HFF-Myc (cell line): ENCODE measurements at regions not wholly inside any gene's neighbourhood (a gene's known extent, or its start where the extent isn't known, plus 50 kb on each side); places are given as distances from the start of the nearest gene placed in this dataset.

ENCODE experiments used
- DNase-seq: peaks from one replicate; pipeline ENCODE4 v3.0.0-alpha.2; 2011; ENCODE audit warnings: low read depth; ENCODE audit errors: extremely low read depth
- H3K4me3 ChIP-seq: replicated peaks from 2 replicates; pipeline ENCODE4 v1.5.1; 2011; ENCODE audit warnings: low read depth, mild to moderate bottlenecking, control low read depth, low read length
- TF ChIP-seq, protein P1 (sequence below): IDR thresholded peaks from 2 replicates; pipeline ENCODE4 v1.5.1; 2012; ENCODE audit warnings: mild to moderate bottlenecking, low read depth, low read length, control low read depth; ENCODE audit errors: missing control alignments

DNA sequence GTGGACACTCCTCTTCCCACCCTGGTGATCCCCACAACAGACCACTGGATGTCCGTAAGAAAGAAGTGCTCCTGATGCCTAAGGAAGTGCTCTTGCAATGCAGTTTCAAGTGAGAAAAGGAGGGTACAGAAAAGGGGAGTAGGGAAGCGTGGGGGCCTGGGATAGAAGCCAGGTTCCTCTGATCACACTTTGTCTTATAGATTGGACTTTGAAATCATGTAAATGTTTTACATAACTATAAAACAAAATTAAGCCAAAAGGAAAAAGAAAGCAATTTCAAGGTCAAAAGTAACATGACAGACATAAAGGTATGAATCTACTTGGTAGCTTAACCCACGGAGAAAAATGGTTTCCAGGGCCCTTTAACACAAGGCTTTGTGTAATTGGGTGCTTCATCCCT lies 107.3 kb upstream of the TRPM1 start:
- TF ChIP-seq, protein P1, sequence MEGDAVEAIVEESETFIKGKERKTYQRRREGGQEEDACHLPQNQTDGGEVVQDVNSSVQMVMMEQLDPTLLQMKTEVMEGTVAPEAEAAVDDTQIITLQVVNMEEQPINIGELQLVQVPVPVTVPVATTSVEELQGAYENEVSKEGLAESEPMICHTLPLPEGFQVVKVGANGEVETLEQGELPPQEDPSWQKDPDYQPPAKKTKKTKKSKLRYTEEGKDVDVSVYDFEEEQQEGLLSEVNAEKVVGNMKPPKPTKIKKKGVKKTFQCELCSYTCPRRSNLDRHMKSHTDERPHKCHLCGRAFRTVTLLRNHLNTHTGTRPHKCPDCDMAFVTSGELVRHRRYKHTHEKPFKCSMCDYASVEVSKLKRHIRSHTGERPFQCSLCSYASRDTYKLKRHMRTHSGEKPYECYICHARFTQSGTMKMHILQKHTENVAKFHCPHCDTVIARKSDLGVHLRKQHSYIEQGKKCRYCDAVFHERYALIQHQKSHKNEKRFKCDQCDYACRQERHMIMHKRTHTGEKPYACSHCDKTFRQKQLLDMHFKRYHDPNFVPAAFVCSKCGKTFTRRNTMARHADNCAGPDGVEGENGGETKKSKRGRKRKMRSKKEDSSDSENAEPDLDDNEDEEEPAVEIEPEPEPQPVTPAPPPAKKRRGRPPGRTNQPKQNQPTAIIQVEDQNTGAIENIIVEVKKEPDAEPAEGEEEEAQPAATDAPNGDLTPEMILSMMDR: no peak
- no peak overlapping the region for H3K4me3 ChIP-seq
- no peak for DNase-seq

DNA sequence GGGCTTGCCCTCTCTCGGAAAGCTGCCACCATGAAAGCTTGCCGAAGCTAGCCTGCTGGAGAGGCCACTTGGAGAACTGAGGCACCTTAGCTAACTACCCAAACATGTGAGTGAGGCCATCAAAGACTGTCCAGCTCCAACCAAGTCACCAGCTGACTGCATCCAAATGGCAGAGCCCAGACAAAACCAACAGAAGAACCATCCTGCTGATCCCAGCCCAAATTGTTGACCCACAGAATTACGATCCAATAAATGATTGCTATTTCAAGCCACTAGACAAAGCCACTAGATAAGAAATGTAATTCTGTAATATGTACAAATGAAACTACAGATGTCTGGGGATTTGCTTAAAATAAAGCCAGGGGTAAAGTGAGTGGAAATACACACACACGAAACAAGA lies 109.8 kb upstream of the TRPM1 start:
- H3K4me3 ChIP-seq: no peak overlapping the region
- TF ChIP-seq, protein P1: no peak
- no peak for DNase-seq

DNA sequence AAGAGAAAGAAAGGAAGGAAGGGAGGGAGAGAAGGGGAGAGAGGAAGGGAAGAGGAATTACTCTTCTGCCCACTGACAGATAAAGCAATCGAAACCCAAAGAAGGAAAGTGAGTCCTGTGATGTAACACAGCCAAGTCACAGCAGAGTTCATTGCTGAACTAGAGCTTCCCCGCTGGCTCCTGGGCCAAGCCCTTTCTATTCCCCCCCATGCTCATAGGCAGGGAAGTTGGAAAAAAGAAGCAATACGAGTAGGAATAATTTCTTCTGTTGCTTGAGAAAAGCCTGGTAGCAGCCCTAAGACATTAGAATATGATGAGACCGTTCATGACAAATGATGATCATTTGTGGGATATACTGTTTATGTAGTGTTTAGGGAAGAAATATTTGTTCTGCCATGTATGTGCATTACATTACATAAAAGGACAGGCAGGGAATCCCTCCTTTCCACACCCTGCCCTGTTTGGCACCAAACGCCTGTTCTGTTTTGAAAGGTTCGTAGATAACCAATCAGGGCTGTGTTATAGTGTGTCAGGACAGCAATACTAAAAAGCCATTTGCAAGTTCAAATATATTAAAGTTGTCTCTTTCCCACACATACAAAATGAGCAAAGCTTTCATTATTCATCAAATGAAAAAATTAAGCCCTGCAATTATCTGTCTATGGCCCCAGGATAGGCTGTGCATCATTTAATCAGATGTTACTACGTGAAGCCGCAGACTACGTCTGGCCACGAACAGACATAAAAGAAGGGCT lies 111.0 kb upstream of the TRPM1 start:
- no peak overlapping the region for H3K4me3 ChIP-seq
- TF ChIP-seq, protein P1: no peak
- DNase-seq: no peak

DNA sequence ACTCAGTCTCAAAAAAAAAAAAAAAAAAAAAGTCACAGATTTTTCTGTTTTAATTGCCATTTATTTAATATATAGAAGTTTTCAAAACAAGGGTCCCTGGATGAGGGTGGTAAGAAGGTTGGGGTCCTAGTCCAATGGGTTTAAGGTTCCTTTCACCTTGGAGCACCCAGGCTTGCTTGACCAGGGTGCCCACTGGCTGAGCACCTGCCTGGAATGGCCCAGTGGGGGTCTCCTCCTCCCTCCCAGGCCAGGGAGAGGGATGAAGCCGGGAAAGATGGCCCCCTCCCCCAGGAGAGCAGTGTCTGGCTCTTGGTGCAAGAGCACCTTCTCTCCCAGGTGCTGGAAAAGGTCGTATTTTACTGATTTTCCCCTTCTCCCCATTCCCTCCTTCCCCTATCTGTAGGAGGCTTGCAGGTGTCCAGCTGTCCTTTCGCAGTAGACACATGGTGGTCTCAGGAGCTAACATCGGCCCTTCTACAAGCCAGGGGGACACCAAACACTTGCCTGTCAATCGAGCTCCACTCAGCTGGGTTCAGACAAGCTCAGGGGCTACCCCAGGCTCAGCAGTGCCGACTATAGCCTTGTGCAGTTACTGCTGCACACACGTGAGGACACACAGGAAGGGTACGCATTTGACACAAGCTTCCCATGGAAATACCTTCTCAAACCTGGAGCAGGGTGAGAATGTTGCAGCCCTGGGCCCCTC lies 112.3 kb upstream of the KLF13 start:
- DNase-seq: no peak
- TF ChIP-seq, protein P1: no peak
- H3K4me3 ChIP-seq: no peak overlapping the region

DNA sequence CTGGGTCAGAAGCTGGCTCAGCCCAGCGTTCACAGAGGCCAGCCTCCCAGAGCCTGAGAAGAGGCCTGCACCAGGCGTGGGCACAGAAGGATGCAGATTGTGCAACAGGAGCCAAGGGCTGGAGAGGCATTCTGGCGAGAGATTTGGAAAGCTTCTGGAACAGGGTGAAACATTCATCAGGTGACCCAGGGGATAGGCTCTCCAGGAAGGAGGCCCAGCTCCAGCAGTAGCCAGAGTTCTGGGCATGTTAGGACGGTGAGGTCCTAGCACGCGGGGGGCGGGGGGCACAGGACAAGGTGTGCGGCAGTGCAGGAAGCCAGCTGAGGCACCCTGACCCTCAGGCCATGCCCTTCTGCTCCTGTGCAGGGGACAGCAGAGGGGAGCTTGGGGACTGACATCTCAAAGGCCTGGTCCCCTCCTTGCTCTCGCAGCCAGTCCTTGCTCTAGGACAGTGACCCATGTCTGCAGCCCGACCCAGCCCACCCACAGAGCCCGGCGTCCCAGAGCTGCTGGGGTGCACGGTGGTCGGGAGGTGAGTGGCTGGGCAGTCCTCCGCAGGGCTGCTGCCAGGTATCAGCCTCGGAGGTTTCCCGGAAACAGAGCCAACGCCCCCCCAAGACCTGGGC lies 111.7 kb upstream of the KLF13 start:
- peak overlapping the region; percentile 41; the same call in 1 of the 2 replicates for H3K4me3 ChIP-seq
- TF ChIP-seq, protein P1: no peak
- DNase-seq: no peak

DNA sequence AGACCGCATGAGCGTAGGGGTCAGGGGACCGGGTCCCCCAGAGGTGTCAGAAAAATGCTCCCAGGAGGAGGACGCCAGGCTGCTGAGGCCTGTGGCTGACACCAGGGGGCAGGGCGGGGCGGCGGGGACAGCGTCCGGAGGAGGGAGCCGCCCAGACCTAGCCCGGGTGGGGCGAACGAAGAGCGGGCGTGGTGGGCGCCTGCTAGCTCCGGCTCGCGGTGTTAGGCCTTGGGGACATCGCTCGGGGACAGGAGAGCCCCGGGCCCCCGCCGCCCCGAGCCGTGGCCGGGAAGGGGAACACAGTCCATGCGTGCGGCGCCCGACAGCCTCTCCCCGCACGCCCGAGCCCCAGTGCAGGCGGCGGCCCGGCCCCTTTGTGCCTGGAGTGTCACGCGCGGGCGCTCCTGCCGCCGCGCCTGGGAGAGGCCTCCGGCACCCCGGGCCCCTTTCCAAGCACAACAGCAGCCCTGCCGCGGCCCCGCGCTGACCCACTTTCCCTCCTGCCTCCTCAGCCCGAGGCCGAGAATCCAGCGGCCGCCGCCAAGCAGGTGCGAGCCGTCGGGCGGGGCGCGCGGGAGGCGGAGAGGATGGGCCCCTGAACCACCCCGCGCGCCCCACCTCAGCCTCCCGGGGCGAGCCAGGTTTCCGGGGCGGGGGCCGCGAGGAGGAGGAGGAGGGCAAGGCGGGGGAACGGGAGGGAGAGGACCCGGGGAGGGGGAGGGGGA lies 111.0 kb upstream of the KLF13 start:
- DNase-seq: no peak
- H3K4me3 ChIP-seq: peak overlapping the region; percentile 41
- TF ChIP-seq, protein P1: peak; percentile 75
